ENCODE measurements at regions not wholly inside any gene's neighbourhood (a gene's known extent, or its start where the extent isn't known, plus 50 kb on each side); places are given as distances from the start of the nearest gene placed in this dataset.

DNA sequence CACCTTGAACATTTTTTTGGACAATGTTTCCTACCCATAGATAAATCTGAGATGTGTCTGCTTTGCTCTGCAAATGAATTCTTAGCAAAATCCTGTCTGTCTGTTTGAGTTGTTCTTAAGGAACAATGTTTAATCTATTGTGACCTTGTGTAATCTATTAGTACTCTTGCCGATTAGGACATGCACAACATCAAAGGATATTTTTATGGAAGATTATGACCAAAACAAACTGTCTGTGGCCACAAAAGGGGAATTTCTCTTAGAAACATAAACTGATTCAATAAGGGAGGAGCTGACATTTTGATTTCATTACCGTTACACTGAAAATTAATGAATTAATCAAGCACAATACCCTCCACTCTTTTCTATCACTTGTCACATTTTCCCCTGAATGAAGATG is 323.0 kb upstream of the PRR16 start:
- TF ChIP-seq SUZ12 (IDR thresholded peaks at IDR 0.05; ENCODE audit: extremely low read depth, insufficient read depth, insufficient read length) (no peak), ZNF274 (IDR thresholded peaks at IDR 0.05; ENCODE audit: low read depth, low read length) (no peak), YY1 (IDR thresholded peaks at IDR 0.05; ENCODE audit: insufficient read depth, insufficient read length) (no peak)
